Mucosa of descending colon (tissue), 3 donors: ENCODE measurements at regions not wholly inside any gene's neighbourhood (a gene's known extent, or its start where the extent isn't known, plus 50 kb on each side); places are given as distances from the start of the nearest gene placed in this dataset.

Source experiments
- ATAC-seq: fragments of 200-7000 bp; cut with Tn5 transposase; one replicate; pipeline ENCODE4 v1.9.1; 2020; ENCODE audit warnings: mild to moderate bottlenecking, moderate library complexity
- DNase-seq, 3 donors: peaks; one replicate each; pipeline ENCODE4 v3.0.0-alpha.2; 2020
- H3K36me3 ChIP-seq: fragments of 200-600 bp; one replicate; pipeline ENCODE4 v1.8.0; 2021; ENCODE audit warnings: low read depth, mild to moderate bottlenecking
- H3K4me1 ChIP-seq: fragments of 200-600 bp; one replicate; pipeline ENCODE4 v1.8.0; 2021; ENCODE audit warnings: low read depth, mild to moderate bottlenecking
- H3K4me3 ChIP-seq: fragments of 200-600 bp; one replicate; pipeline ENCODE4 v1.8.0; 2021; ENCODE audit warnings: mild to moderate bottlenecking
- H3K9me3 ChIP-seq: fragments of 200-600 bp; one replicate; pipeline ENCODE4 v1.8.0; 2021; ENCODE audit warnings: mild to moderate bottlenecking
- CTCF ChIP-seq: fragments of 200-600 bp; IDR thresholded peaks from one replicate; pipeline ENCODE4 v1.8.0; 2022; ENCODE audit warnings: antibody characterized with exemption, mild to moderate bottlenecking
- intact Hi-C, 2 donors: fragments of 100-400 bp; cut with DNase I in 1 of 2; cut with micrococcal nuclease in 1 of 2; formaldehyde crosslinking; loops; one replicate each; pipeline versions ENCODE4 v1.11.0 to v1.11.1; 2022; cut with DNase I, micrococcal nuclease
- donor health status: DM: no; HTN: no; CAD: no; lungs with moderate emphysema.
- donor health status: DM: no; HTN: no; CAD: no.
- donor health status: DM: no; HTN: yes; CAD: no.

- H3K9me3 ChIP-seq = no peaks in the 10 kb centered on the region
- DNase-seq = no peak
- no peak for ATAC-seq
- no peak for TF ChIP-seq CTCF
- intact Hi-C loops = no loop called here
- H3K36me3 ChIP-seq = no peaks in the 10 kb centered on the region
- no peaks in the 10 kb centered on the region for H3K4me1 ChIP-seq
- no peak overlapping the region for H3K4me3 ChIP-seq
Measured at GRCh38 chr6:22447249-22448196, 121.8 kb upstream of the HDGFL1 start.

DNA sequence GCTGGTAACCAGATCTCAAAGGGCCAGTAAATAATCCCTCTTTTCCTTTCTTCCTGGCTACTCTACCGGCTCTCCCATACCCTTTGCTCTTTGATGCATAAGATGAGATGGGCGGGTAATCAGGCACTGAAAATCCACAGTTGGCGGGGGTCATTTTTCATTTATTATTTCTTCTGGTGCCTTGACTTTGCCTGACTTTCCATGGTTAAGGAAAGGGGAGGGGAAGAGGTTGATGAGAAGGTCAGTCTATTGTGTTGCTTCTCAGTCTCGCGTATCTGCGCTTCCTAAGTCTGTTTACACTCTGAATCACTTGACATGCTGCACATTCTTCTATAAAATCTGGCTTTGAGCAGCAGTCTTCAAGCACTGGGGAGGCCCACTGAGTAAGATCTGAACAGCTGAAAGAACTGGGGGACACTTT lies 121.1 kb upstream of the HDGFL1 start:
- DNase-seq = no peak
- no peaks in the 10 kb centered on the region for H3K36me3 ChIP-seq
- H3K9me3 ChIP-seq = no peaks in the 10 kb centered on the region
- no peaks in the 10 kb centered on the region for H3K4me1 ChIP-seq
- no peak for TF ChIP-seq CTCF
- ATAC-seq = no peak
- intact Hi-C loops = no loop called here
- no peak overlapping the region for H3K4me3 ChIP-seq

DNA sequence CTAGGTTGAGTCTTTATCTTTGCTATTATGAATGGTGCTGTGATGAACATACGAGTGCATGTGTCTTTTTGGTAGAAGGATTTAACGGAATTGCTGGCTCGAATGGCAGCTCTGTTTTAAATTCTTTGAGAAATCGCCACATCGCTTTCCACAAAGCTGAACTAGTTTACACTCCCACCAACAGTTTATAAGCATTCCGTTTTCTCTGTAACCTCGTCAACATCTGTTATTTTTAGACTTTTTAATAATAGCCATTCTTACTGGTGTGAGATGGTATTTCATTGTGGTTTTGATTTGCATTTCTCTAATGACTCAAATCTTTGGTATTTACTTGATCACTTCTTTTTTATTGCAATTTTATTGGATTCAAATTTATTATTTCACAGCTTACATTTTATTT lies 117.4 kb upstream of the HDGFL1 start:
- Histone ChIP-seq H3K36me3 (no peaks in the 10 kb centered on the region), H3K9me3 (no peaks in the 10 kb centered on the region), H3K4me1 (no peaks in the 10 kb centered on the region), H3K4me3 (no peak overlapping the region)
- DNase-seq (no peak), ATAC-seq (no peak)
- intact Hi-C loops = no loop called here
- no peak for TF ChIP-seq CTCF

DNA sequence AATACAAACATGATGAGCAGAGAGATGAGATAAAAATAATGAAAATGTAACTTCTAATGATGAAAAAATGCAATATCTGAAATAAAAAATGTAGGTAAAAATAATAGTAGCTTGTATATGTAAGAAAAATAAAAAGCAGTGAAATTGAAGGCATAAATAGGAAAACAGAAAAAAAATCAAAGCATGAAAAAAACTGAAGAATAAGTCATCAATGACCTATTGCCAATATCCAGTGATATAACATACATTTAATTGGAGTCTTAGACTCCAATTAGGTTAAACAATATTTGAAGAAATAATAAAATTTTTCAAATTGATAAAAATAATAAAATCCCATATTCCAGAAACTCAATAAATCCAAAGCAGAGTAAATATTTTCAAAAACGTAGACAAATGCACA lies 114.0 kb upstream of the HDGFL1 start:
- DNase-seq = no peak
- ATAC-seq = no peak
- intact Hi-C loops = no loop called here
- H3K4me1 ChIP-seq = no peaks in the 10 kb centered on the region
- H3K4me3 ChIP-seq = no peak overlapping the region
- H3K9me3 ChIP-seq = no peaks in the 10 kb centered on the region
- TF ChIP-seq CTCF = no peak
- H3K36me3 ChIP-seq = no peaks in the 10 kb centered on the region

GRCh38 chr6:22457996-22458395 lies 111.4 kb upstream of the HDGFL1 start:
- no peak for ATAC-seq
- no peaks in the 10 kb centered on the region for H3K9me3 ChIP-seq
- no peaks in the 10 kb centered on the region for H3K4me1 ChIP-seq
- DNase-seq = no peak
- TF ChIP-seq CTCF = no peak
- intact Hi-C loops = no loop called here
- no peaks in the 10 kb centered on the region for H3K36me3 ChIP-seq
- no peak overlapping the region for H3K4me3 ChIP-seq
